ENCODE measurements at regions not wholly inside any gene's neighbourhood (a gene's known extent, or its start where the extent isn't known, plus 50 kb on each side); places are given as distances from the start of the nearest gene placed in this dataset.
"Not testable (repeated sequence)": the region's sequence is repeated elsewhere in the genome, so short reads cannot be mapped to it uniquely, and the experiment has no call there.

DNA sequence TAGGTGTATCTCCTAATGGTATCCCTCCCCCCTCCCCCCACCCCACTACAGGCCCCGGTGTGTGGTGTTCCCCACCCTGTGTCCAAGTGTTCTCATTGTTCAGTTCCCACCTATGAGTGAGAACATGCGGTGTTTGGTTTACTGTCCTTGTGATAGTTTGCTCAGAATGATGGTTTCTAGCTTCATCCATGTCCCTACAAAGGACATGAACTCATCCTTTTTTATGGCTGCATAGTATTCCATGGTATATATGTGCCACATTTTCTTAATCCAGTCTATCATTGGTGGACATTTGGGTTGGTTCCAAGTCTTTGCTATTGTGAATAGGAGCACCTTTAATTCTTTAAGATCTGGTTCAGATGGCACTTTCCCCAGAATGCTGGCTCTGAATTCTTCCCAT lies 58.5 kb upstream of the PTGFRN start:
- DNase-seq (ENCODE audit: low read depth, low spot score): not testable (repeated sequence)

DNA sequence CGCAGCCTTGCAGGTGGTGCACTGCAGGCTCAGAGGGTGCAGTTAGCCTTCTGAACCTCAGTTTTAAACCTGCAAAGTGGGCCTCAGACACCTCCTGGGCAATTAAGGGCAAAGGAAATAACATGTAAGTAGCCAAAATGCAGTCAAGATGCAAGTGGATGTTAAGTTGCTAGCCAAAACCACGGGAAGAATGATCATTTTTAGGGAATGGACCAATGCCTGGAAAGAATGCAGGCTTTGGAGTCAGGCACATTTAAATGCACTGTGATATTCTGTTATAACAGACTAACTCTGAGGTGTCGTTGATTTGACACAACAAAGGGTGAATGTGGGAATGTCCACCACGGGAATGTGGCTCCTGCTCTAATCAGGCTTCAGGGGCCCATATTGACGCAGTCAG lies 57.9 kb upstream of the PTGFRN start:
- DNase-seq (ENCODE audit: low read depth, low spot score): no peak

DNA sequence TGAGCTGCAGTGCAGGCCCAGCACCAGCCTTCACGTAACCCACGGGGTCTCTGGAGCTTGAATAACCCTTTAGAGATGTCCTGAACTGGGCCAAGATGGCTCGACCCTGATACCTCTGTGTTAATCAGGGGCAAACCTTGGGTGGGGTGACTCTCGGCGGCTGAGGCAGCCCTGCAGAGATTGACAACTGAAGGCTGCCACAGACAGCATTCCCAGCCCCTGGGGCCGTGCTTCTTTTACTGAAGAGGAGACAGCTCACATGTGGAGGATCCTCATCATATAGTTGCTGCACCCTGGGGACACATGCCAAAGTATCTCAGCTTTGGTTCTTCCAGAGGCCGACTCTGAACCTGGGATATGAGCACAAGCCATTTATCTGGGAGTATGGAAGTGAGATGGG lies 57.3 kb upstream of the PTGFRN start:
- DNase-seq (ENCODE audit: low read depth, low spot score): no peak

DNA sequence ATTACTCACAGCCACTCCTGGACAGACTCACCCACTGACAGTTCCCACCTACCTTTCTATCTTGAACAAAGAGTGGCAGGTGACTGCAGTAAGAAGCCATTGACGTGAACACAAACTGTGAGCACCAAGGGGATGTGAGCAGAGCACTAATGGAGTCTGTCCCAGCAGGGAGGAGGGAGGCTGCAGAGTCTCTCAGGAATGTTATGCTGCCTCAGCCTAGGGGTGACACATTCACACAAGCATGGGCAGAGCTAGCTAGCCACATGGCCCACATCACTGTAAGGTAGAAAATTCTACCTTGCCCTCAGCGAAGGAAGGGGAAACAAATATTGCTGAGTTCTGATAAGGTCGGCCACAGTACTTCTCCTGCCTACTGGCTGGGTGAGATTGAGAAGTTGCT lies 56.8 kb upstream of the PTGFRN start:
- peak; percentile 45 for DNase-seq (ENCODE audit: low read depth, low spot score)

DNA sequence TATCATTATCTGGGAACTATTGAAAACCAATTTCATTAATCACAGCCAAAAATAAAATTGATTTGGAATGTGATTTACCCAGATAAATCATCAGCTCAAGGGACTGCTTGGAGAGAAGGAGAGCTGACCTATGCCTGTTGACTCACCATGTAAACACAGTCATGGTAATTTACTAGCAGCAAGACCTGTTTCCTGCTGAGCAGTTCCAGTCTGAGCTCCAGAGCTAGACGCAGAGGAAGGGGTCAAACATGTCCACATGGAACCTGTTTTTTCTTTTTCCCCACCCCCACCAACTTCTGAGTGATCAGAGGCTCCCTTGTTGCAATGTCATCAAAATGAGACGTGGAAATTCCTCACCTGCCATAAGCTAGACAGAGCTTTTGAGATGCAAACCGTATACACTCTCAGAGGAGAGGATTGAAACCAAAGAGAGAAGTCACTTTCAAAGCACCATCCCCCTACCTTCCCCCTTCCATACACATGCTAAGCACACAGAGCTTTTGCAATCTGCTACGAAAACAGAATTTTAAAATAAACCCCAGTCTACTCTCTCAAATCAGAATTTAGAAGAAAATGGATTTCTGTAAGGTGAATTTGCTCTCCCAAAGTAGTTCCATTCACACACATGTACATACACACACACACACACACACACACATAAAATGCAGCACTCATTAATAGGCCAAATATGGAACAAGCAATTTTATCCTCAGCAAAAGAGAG lies 55.9 kb upstream of the PTGFRN start:
- DNase-seq (ENCODE audit: low read depth, low spot score): peak; percentile 92

DNA sequence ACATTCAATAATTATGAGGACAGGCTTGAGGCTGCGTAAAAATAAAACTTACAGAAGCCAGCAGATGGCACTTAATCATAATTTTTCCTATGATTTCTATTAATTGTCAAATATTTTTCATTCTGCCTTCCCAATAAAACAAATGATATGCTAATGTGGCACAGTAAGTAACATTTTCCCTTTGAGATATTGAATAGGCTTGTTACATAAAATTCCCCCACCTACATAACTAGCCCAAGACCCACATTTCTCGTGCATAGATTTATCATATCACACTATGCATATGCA lies 55.4 kb upstream of the PTGFRN start:
- no peak for DNase-seq (ENCODE audit: low read depth, low spot score)

DNA sequence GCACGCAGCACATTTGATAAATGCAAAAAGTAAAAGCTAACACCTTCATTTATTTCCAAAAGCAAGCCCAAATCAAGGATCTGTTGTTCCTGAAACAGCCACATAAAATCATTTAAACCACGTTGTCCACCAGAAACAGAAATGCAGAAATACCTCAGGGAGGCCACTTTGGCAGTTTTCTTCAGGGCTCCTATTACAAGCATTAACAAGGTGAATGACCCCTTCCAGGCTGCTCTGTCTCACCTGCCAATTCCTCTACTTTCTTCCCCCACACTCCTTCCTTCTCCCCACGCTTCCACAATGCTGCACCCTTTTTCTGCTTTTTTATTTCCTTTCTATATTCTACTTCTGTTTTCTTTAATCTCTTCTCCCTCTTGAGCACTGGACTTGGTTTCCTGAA lies 55.0 kb upstream of the PTGFRN start:
- DNase-seq (ENCODE audit: low read depth, low spot score): no peak

DNA sequence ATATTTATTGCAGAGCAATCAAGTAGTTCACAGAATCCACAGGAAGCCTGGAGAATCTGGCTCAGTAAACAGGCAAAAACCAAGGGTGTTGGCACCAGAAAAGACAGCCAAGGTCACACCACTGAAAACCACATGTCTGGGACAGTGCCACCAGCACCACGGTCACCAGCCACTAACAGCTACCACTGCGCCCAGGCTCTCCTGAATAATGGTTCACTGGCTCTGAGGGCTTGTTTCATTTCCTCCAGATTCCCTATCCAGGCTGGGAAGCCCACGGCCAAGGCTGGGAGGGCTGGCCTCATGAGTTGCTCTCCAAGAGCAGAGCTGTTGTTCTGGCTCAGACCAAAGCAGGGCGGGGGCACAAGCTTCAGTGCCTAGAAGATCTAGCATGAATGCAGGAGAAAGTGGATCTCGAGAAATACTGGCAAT lies 54.5 kb upstream of the PTGFRN start:
- no peak for DNase-seq (ENCODE audit: low read depth, low spot score)

DNA sequence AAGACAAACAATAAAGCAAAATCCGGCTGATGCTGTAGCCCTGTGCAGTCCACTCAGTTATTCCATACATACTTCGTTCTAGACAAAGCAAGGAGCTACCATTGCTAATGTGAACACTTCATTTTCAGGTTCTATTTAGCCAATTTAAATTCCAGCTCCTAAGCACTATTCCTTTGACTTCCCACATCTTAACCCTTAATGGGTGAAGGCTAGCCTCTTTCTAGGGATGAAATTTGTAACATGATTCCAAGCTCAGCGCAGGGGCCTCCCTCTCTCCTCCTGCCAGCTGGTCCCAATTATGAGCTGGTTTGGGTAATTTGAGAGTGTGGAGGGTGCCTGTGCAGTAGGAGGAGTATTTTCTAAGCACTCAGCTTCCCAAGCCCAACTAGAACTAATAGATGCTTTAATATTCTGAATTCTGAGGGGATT lies 53.9 kb upstream of the PTGFRN start:
- DNase-seq (ENCODE audit: low read depth, low spot score): no peak

DNA sequence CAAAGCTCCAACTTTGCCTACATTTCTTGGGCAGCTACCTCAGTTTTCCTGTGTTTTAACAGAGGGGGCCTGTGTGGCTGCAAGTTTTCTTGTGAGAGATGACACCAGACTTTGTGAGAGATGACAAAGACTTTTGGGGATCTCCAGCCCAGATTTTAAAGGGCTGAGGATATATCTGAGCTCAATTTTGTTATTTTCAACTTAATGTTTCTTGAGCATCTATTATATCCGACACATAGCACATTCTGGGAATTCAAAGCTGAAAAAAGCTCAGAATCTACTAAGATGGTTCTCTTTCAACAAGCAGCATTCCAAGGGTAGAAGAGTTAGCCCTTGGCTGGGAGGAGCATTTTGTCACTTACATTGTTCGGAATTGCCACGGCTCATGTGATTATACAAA lies 53.4 kb upstream of the PTGFRN start:
- no peak for DNase-seq (ENCODE audit: low read depth, low spot score)

DNA sequence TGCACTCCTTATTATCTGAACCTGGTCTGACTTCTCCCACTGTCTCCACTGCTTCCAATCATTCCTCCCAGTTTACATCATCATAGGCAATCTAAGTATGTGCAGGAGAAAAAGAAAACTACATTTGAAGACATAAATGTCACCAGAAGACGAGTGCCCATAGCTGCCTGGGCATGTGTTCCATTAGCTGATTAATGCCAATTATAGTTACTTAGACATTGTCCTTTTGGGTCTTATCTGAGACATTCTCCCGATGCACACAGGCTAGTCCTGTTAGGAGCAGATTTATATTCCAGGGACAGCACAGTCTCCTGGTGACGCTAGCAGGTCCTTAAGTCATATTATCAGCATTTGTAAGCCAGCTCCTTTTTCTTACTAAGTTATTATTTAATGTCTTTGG lies 52.6 kb upstream of the PTGFRN start:
- no peak for DNase-seq (ENCODE audit: low read depth, low spot score)
